ENCODE measurements at regions not wholly inside any gene's neighbourhood (a gene's known extent, or its start where the extent isn't known, plus 50 kb on each side); places are given as distances from the start of the nearest gene placed in this dataset.

DNA sequence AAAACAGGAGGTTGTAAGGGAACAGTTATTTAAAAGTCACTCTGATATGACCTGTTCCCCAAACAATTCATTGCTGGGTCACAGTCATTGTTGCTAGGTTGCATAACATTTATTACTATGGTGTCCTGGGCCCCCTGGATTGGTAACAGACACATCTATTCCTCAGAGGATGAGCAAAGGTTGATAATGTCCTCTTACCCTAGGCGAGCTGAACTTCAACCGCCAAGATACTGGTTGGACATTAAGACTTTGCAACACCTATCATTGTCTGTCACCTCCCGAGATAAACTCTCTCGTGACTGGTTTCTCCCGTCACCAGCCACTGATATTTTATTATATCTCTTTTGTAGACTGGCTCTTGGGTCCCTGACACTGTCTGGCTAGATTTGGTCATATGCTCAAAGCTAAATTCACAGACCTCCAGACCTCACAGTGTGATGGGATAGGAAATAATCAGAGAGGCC, 361.3 kb downstream of the ZNF521 start:
- no peak overlapping the region for H3K4me3 Mint-ChIP-seq
- POLR2A ChIA-PET: no interaction called here
- TF ChIP-seq, protein P1, sequence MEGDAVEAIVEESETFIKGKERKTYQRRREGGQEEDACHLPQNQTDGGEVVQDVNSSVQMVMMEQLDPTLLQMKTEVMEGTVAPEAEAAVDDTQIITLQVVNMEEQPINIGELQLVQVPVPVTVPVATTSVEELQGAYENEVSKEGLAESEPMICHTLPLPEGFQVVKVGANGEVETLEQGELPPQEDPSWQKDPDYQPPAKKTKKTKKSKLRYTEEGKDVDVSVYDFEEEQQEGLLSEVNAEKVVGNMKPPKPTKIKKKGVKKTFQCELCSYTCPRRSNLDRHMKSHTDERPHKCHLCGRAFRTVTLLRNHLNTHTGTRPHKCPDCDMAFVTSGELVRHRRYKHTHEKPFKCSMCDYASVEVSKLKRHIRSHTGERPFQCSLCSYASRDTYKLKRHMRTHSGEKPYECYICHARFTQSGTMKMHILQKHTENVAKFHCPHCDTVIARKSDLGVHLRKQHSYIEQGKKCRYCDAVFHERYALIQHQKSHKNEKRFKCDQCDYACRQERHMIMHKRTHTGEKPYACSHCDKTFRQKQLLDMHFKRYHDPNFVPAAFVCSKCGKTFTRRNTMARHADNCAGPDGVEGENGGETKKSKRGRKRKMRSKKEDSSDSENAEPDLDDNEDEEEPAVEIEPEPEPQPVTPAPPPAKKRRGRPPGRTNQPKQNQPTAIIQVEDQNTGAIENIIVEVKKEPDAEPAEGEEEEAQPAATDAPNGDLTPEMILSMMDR (IDR thresholded peaks at IDR 0.05): no peak
- peaks cover 13% of the 10 kb centered on the region for H3K4me1 Mint-ChIP-seq
- H3K27me3 Mint-ChIP-seq: no peaks in the 10 kb centered on the region
- H3K9me3 Mint-ChIP-seq: no peaks in the 10 kb centered on the region
- intact Hi-C loops (cut with micrococcal nuclease): no loop called here
- H3K27ac Mint-ChIP-seq: no peak overlapping the region
- ATAC-seq (ENCODE audit: low read depth) (no peak), DNase-seq (no peak)
- CTCF ChIA-PET: no interaction called here
- no peaks in the 10 kb centered on the region for H3K36me3 Mint-ChIP-seq (ENCODE audit: low read depth)

DNA sequence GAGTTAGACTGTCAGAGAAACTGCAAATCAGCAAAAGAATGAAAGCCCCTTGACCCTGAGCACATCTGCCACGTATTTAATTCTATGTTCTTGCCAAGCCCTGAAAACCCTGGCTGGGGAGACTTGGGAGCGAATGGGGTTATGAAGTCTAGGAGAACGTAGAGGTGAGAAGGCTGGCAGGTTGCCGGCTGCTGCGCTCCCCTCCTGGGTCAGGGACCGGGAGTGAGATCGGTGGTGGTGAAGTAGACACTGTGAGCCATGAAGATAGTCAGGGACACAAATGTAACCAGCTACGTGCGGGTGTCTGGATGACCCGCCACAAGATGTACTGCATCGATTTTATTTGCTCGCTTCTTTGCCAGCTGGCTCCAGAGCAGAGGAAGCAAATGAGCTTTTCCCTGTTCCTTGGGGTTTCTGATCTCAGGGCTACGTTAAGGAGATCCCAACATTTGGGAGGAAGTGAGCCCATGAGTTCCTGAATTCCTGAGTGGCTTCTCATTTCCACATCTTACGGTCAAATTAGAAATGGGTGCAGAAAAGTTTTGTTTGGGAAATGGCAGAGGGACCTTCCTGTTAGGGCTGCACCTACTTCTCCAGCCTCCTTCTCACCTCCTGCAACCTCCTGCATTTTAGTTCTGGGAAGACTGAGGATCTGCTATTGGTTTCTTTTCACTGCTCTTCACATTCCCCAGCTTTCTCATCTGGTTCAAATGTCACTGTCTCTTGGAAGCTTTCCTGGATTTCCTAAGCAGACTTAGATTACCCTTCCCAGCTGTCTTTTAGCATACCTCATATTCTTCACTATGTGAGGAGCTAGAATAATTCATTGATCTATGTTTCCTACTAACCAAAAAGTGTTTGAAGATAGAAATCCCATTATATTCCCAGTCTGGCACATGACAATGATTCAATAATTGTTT, 360.6 kb downstream of the ZNF521 start:
- POLR2A ChIA-PET: no interaction called here
- no peak overlapping the region for H3K27ac Mint-ChIP-seq
- TF ChIP-seq, protein P1 (IDR thresholded peaks at IDR 0.05): no peak
- H3K4me1 Mint-ChIP-seq: peaks cover 13% of the 10 kb centered on the region
- intact Hi-C loops (cut with micrococcal nuclease): no loop called here
- no peaks in the 10 kb centered on the region for H3K27me3 Mint-ChIP-seq
- DNase-seq (no peak), ATAC-seq (ENCODE audit: low read depth) (no peak)
- CTCF ChIA-PET: no interaction called here
- no peaks in the 10 kb centered on the region for H3K36me3 Mint-ChIP-seq (ENCODE audit: low read depth)
- H3K9me3 Mint-ChIP-seq: no peaks in the 10 kb centered on the region
- no peak overlapping the region for H3K4me3 Mint-ChIP-seq

DNA sequence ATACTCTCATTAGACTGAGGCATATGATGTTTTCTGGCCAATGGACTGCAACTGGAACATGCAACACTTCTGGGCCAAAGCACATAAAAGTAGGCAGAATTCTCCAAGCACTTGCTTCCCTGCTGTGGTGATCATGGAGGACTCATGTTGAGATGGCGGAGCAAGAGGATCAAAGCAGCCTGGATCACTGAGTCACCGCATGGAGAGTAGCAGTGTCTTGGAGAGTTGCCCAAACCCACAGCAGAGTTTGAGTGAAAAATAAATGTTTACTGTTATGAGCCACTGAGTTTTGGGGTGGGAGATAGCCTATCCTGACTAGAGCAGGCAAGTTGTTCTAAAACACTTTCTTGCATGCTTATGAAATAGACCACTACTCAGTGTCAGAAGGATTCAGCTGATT, 359.5 kb downstream of the ZNF521 start:
- TF ChIP-seq, protein P1 (IDR thresholded peaks at IDR 0.05): no peak
- intact Hi-C loops (cut with micrococcal nuclease): no loop called here
- Mint-ChIP-seq H3K4me3 (no peak overlapping the region), H3K27ac (no peak overlapping the region), H3K4me1 (peaks cover 13% of the 10 kb centered on the region), H3K27me3 (no peaks in the 10 kb centered on the region), H3K9me3 (no peaks in the 10 kb centered on the region), H3K36me3 (ENCODE audit: low read depth) (no peaks in the 10 kb centered on the region)
- DNase-seq: no peak
- ChIA-PET POLR2A (no interaction called here), CTCF (no interaction called here)
- ATAC-seq (ENCODE audit: low read depth): no peak

DNA sequence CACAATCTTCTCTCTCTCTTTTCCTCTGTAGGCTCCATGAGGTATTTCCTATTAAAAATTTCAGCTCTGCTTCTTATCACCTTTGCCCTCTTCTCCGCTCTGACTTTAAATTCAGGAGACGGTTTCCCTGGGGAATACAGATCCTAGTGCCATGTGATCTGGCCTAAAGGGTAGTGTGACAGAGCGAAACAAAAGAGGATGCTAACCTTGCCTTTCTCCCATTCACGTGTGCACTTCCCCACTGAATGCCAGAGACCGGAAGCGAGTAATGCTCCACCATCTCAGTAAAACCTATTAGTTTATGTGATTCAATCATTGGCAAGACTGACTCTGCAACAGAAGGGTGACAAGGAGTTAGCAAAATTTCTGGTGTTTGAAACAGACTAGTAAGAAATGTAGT, 358.3 kb downstream of the ZNF521 start:
- H3K27me3 Mint-ChIP-seq: no peaks in the 10 kb centered on the region
- ChIA-PET POLR2A (no interaction called here), CTCF (no interaction called here)
- H3K36me3 Mint-ChIP-seq (ENCODE audit: low read depth): no peaks in the 10 kb centered on the region
- H3K4me3 Mint-ChIP-seq: no peak overlapping the region
- TF ChIP-seq, protein P1 (IDR thresholded peaks at IDR 0.05): no peak
- DNase-seq (no peak), ATAC-seq (ENCODE audit: low read depth) (no peak)
- no peak overlapping the region for H3K27ac Mint-ChIP-seq
- no peaks in the 10 kb centered on the region for H3K9me3 Mint-ChIP-seq
- intact Hi-C loops (cut with micrococcal nuclease): no loop called here
- H3K4me1 Mint-ChIP-seq: peaks cover 13% of the 10 kb centered on the region

DNA sequence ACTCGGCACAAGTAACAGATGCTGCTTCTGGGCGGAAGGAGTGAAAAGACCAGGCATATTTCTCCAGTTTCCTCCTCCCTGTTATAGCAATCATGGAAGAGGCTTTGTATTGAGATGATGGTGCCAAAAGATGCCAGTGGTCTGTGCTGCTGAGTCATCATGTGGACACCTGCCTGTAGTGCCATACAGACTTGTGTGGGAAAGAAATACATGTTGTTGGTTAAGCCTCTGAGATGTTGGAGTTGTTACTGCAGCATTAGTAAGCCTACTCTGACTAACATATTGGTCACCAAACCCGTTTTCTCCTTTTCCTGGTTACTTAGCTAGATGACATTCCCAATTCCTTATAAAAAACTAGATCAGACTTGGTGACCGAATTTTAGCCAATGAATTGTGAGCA, 356.9 kb downstream of the ZNF521 start:
- no peak overlapping the region for H3K4me3 Mint-ChIP-seq
- POLR2A ChIA-PET: no interaction called here
- TF ChIP-seq, protein P1 (IDR thresholded peaks at IDR 0.05): no peak

More for the DNA sequence above, 356.9 kb downstream of the ZNF521 start:
- H3K4me1 Mint-ChIP-seq: peaks cover 6% of the 10 kb centered on the region
- H3K27ac Mint-ChIP-seq: no peak overlapping the region
- CTCF ChIA-PET: no interaction called here
- H3K9me3 Mint-ChIP-seq: peaks cover 13% of the 10 kb centered on the region
- intact Hi-C loops (cut with micrococcal nuclease): no loop called here
- peaks cover 3% of the 10 kb centered on the region for H3K27me3 Mint-ChIP-seq
- H3K36me3 Mint-ChIP-seq (ENCODE audit: low read depth): no peaks in the 10 kb centered on the region
- DNase-seq (no peak), ATAC-seq (ENCODE audit: low read depth) (no peak)

All from activated B cell treated with CpG ODN at 0.5 μM for 24 hours (primary cell).